NCI-H1417 (cell line): ENCODE measurements at regions not wholly inside any gene's neighbourhood (a gene's known extent, or its start where the extent isn't known, plus 50 kb on each side); places are given as distances from the start of the nearest gene placed in this dataset.
A peak's percentile ranks its signal among the peaks of the same experiment; 100 is the strongest.

ENCODE experiments used
- DNase-seq, 3 experiments: peaks; one replicate each; lab custom pipeline; 2025; lab: John Stamatoyannopoulos, UW

GRCh38 chr1:11338284-11338924, 65.4 kb downstream of the UBIAD1 start:
- DNase-seq, result peak in 2 of 3 experiments; percentile 22 to 58

- peak; percentile 83 to 94 (median 90) for DNase-seq
Measured at GRCh38 chr1:11339346-11340232, 66.6 kb downstream of the UBIAD1 start.

- peak in 1 of 3 experiments; percentile 40 for DNase-seq
Measured at GRCh38 chr1:11340233-11340632, 67.2 kb downstream of the UBIAD1 start.

GRCh38 chr1:11341901-11342552, 69.0 kb downstream of the UBIAD1 start:
- no peak for DNase-seq

- DNase-seq, result peak in 1 of 3 experiments; percentile 10
Measured at GRCh38 chr1:11342621-11343032, 69.6 kb downstream of the UBIAD1 start.

GRCh38 chr1:11345971-11346715, 73.1 kb downstream of the UBIAD1 start:
- DNase-seq, result no peak

- peak in 1 of 3 experiments; percentile 5 for DNase-seq
Measured at GRCh38 chr1:11350265-11350664, 77.3 kb downstream of the UBIAD1 start.

GRCh38 chr1:11352058-11352715, 79.2 kb downstream of the UBIAD1 start:
- no peak for DNase-seq

GRCh38 chr1:11352816-11353799, 80.1 kb downstream of the UBIAD1 start:
- DNase-seq, result peak in 2 of 3 experiments; percentile 48 to 62

GRCh38 chr1:11354893-11355553, 82.0 kb downstream of the UBIAD1 start:
- peak; percentile 28 to 97 (median 75) for DNase-seq

GRCh38 chr1:11355559-11356475, 82.8 kb downstream of the UBIAD1 start:
- DNase-seq, result peak; percentile 24 to 99 (median 96)

GRCh38 chr1:11357276-11357675, 84.3 kb downstream of the UBIAD1 start:
- peak in 1 of 3 experiments; percentile 38 for DNase-seq

- no peak for DNase-seq
Measured at GRCh38 chr1:11358984-11359383, 86.0 kb downstream of the UBIAD1 start.

GRCh38 chr1:11362547-11363021, 89.6 kb downstream of the UBIAD1 start:
- DNase-seq, result no peak

- peak in 2 of 3 experiments; percentile 14 to 38 for DNase-seq
Measured at GRCh38 chr1:11364170-11364569, 91.2 kb downstream of the UBIAD1 start.

GRCh38 chr1:11365744-11366387, 92.9 kb downstream of the UBIAD1 start:
- no peak for DNase-seq

GRCh38 chr1:11373029-11373894, 100.3 kb downstream of the UBIAD1 start:
- no peak for DNase-seq
